ENCODE measurements at regions not wholly inside any gene's neighbourhood (a gene's known extent, or its start where the extent isn't known, plus 50 kb on each side); places are given as distances from the start of the nearest gene placed in this dataset.

- no peak for DNase-seq (ENCODE audit: low read depth in 4 of 4, low spot score in 2 of 4)
Observed at GRCh38 chr11:93248602-93249001, 50.8 kb upstream of the SLC36A4 start.

DNA sequence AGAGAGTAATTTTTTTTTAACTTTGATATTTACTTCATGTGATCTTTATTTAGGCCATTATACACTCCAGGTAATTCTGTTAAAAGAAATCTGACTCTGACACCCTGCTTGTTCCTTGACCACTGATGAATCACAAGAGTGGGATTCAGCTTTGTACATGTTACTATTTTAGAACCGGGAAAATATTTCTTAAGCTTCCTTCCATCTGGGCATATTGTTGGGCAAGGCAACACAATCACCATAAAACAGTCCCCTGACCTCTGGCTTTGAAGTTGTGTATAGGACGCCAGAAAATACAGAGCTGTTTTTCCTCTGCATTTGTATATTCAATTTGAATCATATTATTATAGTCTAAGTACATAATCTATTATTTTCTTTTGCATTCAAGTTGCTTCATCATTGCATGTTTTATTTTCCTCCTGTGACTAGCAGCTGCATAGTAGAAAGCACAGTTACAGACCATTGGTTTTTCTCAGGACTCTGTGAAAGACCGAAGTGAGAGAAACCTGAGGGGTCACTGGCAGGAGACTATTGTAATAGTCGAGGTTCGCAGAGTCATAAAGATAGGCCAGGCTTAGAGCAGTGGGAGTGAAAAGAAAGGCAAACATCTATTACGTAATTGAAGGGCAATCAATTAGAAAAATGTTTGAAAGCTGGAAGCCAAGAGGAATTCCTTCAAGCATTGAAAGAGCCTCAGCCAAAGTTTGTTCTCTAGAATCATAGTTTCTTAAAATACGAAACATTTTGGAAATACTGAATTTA is 51.8 kb upstream of the SLC36A4 start:
- DNase-seq (ENCODE audit: low read depth in 4 of 4, low spot score in 2 of 4): peak in 1 of 4 donors; percentile 7

- no peak for DNase-seq (ENCODE audit: low read depth in 4 of 4, low spot score in 2 of 4)
Observed at GRCh38 chr11:93250326-93250725, 52.5 kb upstream of the SLC36A4 start.

GRCh38 chr11:93251922-93252321 is 54.1 kb upstream of the SLC36A4 start:
- no peak for DNase-seq (ENCODE audit: low read depth in 4 of 4, low spot score in 2 of 4)

DNA sequence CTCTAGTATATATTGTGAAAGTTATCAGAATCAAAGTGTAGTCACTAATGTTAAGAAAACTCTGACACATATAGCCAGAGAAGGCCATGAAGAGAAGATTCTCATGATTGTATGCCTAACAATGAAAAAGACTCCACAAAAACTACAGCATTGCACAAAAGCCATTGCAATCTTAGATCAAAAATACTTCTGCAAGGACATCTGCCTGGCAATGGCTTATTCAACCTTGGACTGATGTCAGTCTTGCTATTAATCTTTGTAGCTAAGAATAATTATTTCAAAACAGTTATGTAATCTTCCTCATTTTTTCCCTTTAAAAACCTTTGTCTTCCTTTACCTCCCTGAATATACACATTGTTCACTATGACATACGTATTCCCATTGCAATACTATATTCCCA is 55.3 kb upstream of the SLC36A4 start:
- DNase-seq (ENCODE audit: low read depth in 4 of 4, low spot score in 2 of 4): no peak

- DNase-seq (ENCODE audit: low read depth in 4 of 4, low spot score in 2 of 4): no peak
Observed at GRCh38 chr11:93256623-93257022, 58.8 kb upstream of the SLC36A4 start.

- DNase-seq (ENCODE audit: low read depth in 4 of 4, low spot score in 2 of 4): no peak
Observed at GRCh38 chr11:93267383-93267782, 63.2 kb upstream of the DEUP1 start.

DNA sequence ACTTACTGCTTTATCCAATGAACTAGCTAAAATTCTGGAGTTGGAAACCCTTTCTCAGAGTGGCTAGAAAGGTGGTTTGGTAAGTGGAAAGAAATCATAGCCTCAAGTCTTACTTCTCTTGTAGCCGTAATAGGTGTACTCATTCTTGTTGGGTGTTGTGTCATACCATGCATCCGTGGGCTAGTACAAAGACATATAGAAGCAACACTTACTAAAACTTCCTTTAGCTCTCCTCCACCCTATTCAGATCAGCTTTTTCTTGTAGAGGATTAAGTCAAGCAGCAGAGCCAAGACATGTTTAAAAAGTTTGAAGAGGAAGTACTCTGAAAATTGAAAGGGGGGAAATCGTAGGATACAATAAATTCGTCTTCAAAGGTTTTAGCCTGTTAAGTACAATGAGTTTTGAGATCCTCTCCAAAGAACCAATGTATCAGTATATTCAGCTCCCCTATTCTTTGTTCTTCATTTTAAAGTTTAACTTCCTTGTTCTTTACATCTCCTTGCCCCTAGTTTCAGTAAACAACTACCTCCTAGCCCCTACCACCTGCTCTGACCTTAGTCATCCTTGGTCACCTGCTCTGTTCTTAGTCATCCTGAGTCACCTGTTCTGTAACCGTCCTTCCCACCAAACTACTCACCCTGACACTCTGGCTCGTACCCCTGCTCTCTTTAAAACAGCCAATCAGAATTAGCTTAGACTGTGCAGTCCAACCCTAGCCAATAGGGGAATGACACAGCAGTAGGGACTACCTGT is 62.1 kb upstream of the DEUP1 start:
- no peak for DNase-seq (ENCODE audit: low read depth in 4 of 4, low spot score in 2 of 4)

DNA sequence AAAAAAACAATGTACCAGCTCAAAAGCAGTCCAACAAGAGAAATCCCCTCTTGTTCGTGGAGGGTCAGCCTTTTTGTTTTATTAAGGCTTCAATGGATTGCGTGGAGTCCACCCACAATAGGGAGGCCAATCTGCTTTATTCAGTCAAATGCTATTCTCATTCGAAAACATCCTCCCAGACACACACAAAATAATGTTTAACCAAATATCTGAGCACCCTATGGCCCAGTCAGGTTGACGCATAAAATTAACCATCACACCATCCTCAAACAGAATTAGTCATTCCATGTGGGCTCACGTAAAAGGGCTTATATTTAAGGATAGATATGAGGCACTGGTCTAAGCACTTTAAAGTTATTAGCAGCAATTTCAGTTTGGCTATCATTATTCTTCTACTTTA is 58.9 kb upstream of the DEUP1 start:
- DNase-seq (ENCODE audit: low read depth in 4 of 4, low spot score in 2 of 4): no peak

GRCh38 chr11:93274851-93275250 is 55.7 kb upstream of the DEUP1 start:
- no peak for DNase-seq (ENCODE audit: low read depth in 4 of 4, low spot score in 2 of 4)

DNA sequence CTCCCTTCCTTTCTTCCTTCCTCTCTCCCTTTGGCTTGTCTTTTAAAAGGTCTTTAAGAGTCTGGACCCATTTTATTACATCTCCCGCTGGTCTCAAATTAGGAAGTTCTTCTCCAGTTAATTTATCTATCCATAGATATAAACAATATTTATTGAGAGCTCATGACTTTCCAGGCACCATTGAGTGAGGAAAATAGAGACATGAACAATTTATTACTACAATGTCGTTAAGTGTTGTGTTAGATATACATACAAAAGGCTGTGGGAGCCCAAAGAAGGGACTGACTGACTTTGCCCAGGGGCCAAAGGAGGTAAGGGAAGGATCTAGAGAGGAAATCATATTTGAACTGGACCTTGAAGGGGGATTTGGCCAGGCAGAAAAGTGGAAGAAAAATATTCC is 51.6 kb upstream of the DEUP1 start:
- no peak for DNase-seq (ENCODE audit: low read depth in 4 of 4, low spot score in 2 of 4)

GRCh38 chr11:93279851-93280347 is 50.6 kb upstream of the DEUP1 start:
- peak; percentile 28 to 65 (median 44) for DNase-seq (ENCODE audit: low read depth in 4 of 4, low spot score in 2 of 4)
